A549 (cell line): ENCODE measurements at regions not wholly inside any gene's neighbourhood (a gene's known extent, or its start where the extent isn't known, plus 50 kb on each side); places are given as distances from the start of the nearest gene placed in this dataset.

Source experiments
- CHD2 ChIP-seq: fragments of 150-350 bp; IDR thresholded peaks from 2 replicates; pipeline ENCODE4 v1.6.1; 2014; ENCODE audit warnings: low read length; ENCODE audit not compliant: partially characterized antibody
- EP300 ChIP-seq, 2 experiments: fragments of >200 bp; sonication (Bioruptor Twin); formaldehyde crosslinking; IDR thresholded peaks; 2 replicates in 1 of 2; 3 replicates in 1 of 2; pipeline ENCODE4 v1.6.1; 2016 to 2017
- KDM1A ChIP-seq: fragments of 200-600 bp; sonication (generic); IDR thresholded peaks from 2 replicates; pipeline ENCODE4 v1.6.1; 2016; ENCODE audit warnings: low read depth, mild to moderate bottlenecking
- POLR2A ChIP-seq: IDR thresholded peaks from 2 replicates; pipeline ENCODE4 v1.6.1; 2012; ENCODE audit warnings: mild to moderate bottlenecking, low read length
- POLR2AphosphoS2 ChIP-seq: conservative IDR thresholded peaks from 2 replicates; pipeline ENCODE4 v1.6.1; 2012; ENCODE audit warnings: low read length, improper control_type of control experiment, inconsistent platforms
- SMC3 ChIP-seq: fragments of >200 bp; sonication (Bioruptor Twin); formaldehyde crosslinking; IDR thresholded peaks from 3 replicates; pipeline ENCODE4 v1.6.1; 2018; ENCODE audit warnings: inconsistent platforms
- ZFP36 ChIP-seq: fragments of 450-650 bp; IDR thresholded peaks from 2 replicates; pipeline ENCODE4 v1.6.1; 2014; ENCODE audit warnings: borderline replicate concordance; ENCODE audit not compliant: partially characterized antibody
- TF ChIP-seq, protein P1 (sequence below): fragments of >200 bp; sonication (Bioruptor Twin); formaldehyde crosslinking; IDR thresholded peaks from 3 replicates; pipeline ENCODE4 v1.5.1; 2016
- TF ChIP-seq, protein P2 (sequence below): IDR thresholded peaks from 2 replicates; pipeline ENCODE4 v1.6.1; 2012

- TF ChIP-seq, protein P1, sequence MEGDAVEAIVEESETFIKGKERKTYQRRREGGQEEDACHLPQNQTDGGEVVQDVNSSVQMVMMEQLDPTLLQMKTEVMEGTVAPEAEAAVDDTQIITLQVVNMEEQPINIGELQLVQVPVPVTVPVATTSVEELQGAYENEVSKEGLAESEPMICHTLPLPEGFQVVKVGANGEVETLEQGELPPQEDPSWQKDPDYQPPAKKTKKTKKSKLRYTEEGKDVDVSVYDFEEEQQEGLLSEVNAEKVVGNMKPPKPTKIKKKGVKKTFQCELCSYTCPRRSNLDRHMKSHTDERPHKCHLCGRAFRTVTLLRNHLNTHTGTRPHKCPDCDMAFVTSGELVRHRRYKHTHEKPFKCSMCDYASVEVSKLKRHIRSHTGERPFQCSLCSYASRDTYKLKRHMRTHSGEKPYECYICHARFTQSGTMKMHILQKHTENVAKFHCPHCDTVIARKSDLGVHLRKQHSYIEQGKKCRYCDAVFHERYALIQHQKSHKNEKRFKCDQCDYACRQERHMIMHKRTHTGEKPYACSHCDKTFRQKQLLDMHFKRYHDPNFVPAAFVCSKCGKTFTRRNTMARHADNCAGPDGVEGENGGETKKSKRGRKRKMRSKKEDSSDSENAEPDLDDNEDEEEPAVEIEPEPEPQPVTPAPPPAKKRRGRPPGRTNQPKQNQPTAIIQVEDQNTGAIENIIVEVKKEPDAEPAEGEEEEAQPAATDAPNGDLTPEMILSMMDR = no peak
- TF ChIP-seq KDM1A (no peak), CHD2 (no peak), ZFP36 (no peak), EP300 (IDR thresholded peaks at IDR 0.05) (no peak), SMC3 (no peak), POLR2A (no peak), POLR2AphosphoS2 (no peak)
- TF ChIP-seq, protein P2, sequence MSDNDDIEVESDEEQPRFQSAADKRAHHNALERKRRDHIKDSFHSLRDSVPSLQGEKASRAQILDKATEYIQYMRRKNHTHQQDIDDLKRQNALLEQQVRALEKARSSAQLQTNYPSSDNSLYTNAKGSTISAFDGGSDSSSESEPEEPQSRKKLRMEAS = no peak
Observed at GRCh38 chr21:15172963-15173362, 108.2 kb upstream of the NRIP1 start.
